GM23338 (cell line): ENCODE measurements at regions not wholly inside any gene's neighbourhood (a gene's known extent, or its start where the extent isn't known, plus 50 kb on each side); places are given as distances from the start of the nearest gene placed in this dataset.

Experiments
- ATAC-seq: fragments of 200-7000 bp; cut with Tn5 transposase; 3 replicates; pipeline ENCODE4 v1.9.1; 2020
- DNase-seq: peaks from one replicate; pipeline ENCODE4 v3.0.0-alpha.2; 2015; ENCODE audit warnings: low spot score
- H2AFZ ChIP-seq: fragments of 200-600 bp; sonication (generic); 2 replicates; pipeline ENCODE4 v1.8.0; 2016; ENCODE audit warnings: antibody characterized with exemption, mild to moderate bottlenecking, moderate library complexity
- H3F3A ChIP-seq: fragments of 200-600 bp; sonication (generic); replicated peaks from 2 replicates; pipeline ENCODE4 v1.8.0; 2017; ENCODE audit warnings: antibody characterized with exemption, mixed run types, low read depth
- H3K27ac ChIP-seq: fragments of 200-600 bp; sonication (generic); 2 replicates; pipeline ENCODE4 v1.6.1; 2016; ENCODE audit warnings: low read depth
- H3K27me3 ChIP-seq: fragments of 200-600 bp; sonication (generic); 2 replicates; pipeline ENCODE4 v1.8.0; 2016; ENCODE audit warnings: mild to moderate bottlenecking, mixed run types, moderate library complexity; ENCODE audit not compliant: insufficient read depth
- H3K36me3 ChIP-seq: fragments of 200-600 bp; sonication (generic); 2 replicates; pipeline ENCODE4 v1.8.0; 2016; ENCODE audit warnings: mild to moderate bottlenecking; ENCODE audit not compliant: insufficient read depth
- H3K4me1 ChIP-seq: fragments of 200-600 bp; sonication (generic); 2 replicates; pipeline ENCODE4 v1.8.0; 2016; ENCODE audit warnings: mild to moderate bottlenecking, moderate library complexity; ENCODE audit not compliant: insufficient read depth
- H3K4me2 ChIP-seq: fragments of 200-600 bp; sonication (generic); 2 replicates; pipeline ENCODE4 v1.7.1; 2017; ENCODE audit warnings: mixed run types
- H3K4me3 ChIP-seq: fragments of 200-600 bp; sonication (generic); 2 replicates; pipeline ENCODE4 v1.6.1; 2016; ENCODE audit warnings: mixed run types
- H3K79me2 ChIP-seq: fragments of 200-600 bp; sonication (generic); replicated peaks from 2 replicates; pipeline ENCODE4 v1.8.0; 2017; ENCODE audit warnings: mild to moderate bottlenecking; ENCODE audit not compliant: insufficient read depth
- H3K9me2 ChIP-seq: fragments of 200-600 bp; sonication (generic); 2 replicates; pipeline ENCODE4 v1.8.0; 2017; ENCODE audit not compliant: insufficient read depth
- H4K20me1 ChIP-seq: fragments of 200-600 bp; sonication (generic); replicated peaks from 2 replicates; pipeline ENCODE4 v1.8.0; 2017; ENCODE audit warnings: mild to moderate bottlenecking; ENCODE audit not compliant: insufficient read depth
- H3K27ac Mint-ChIP-seq: 2 replicates; pipeline ENCODE4 v1.8.0; 2020; ENCODE audit warnings: inconsistent platforms, mild to moderate bottlenecking, moderate library complexity, mixed read lengths
- H3K27me3 Mint-ChIP-seq: 3 replicates; pipeline ENCODE4 v1.8.0; 2022; ENCODE audit warnings: low read depth, mild to moderate bottlenecking, moderate library complexity, mixed read lengths, inconsistent platforms; ENCODE audit not compliant: insufficient read depth, poor library complexity
- H3K36me3 Mint-ChIP-seq: 3 replicates; pipeline ENCODE4 v1.8.0; 2021; ENCODE audit warnings: low read depth, mild to moderate bottlenecking, inconsistent platforms, moderate library complexity, mixed read lengths
- H3K4me1 Mint-ChIP-seq: 3 replicates; pipeline ENCODE4 v1.8.0; 2020; ENCODE audit warnings: mild to moderate bottlenecking, inconsistent platforms, mixed read lengths
- H3K4me3 Mint-ChIP-seq: 3 replicates; pipeline ENCODE4 v1.8.0; 2021; ENCODE audit warnings: moderate library complexity, mild to moderate bottlenecking, inconsistent platforms, mixed read lengths
- H3K9me3 Mint-ChIP-seq: 3 replicates; pipeline ENCODE4 v1.8.0; 2020; ENCODE audit warnings: moderate library complexity, mild to moderate bottlenecking, inconsistent platforms, mixed read lengths
- CREB1 ChIP-seq: fragments of 250-450 bp; sonication (Bioruptor Pico); IDR thresholded peaks from 2 replicates; pipeline ENCODE4 v1.5.0; 2020; ENCODE audit warnings: low read depth, mild to moderate bottlenecking, moderate library complexity
- EZH2 ChIP-seq: fragments of 200-600 bp; sonication (generic); IDR thresholded peaks from one replicate; pipeline ENCODE4 v1.8.0; 2017; ENCODE audit warnings: antibody characterized with exemption, mild to moderate bottlenecking, low read depth; ENCODE audit not compliant: unreplicated experiment
- EZH2phosphoT487 ChIP-seq: fragments of 200-600 bp; sonication (generic); IDR thresholded peaks from one replicate; pipeline ENCODE4 v1.8.1; 2018; ENCODE audit warnings: antibody characterized with exemption; ENCODE audit not compliant: unreplicated experiment
- JUNB ChIP-seq: IDR thresholded peaks from one replicate; pipeline ENCODE4 v1.6.1; 2016; ENCODE audit warnings: antibody characterized with exemption; ENCODE audit not compliant: unreplicated experiment
- POLR2AphosphoS5 ChIP-seq: IDR thresholded peaks from 2 replicates; pipeline ENCODE4 v1.6.1; 2016; ENCODE audit warnings: antibody characterized with exemption, low read depth
- STAT1 ChIP-seq: IDR thresholded peaks from one replicate; pipeline ENCODE4 v1.6.1; 2016; ENCODE audit warnings: antibody characterized with exemption; ENCODE audit not compliant: unreplicated experiment
- ZNF331 ChIP-seq: fragments of 250-450 bp; sonication (Bioruptor Pico); IDR thresholded peaks from 2 replicates; pipeline ENCODE4 v1.5.0; 2020; ENCODE audit warnings: low read depth, mild to moderate bottlenecking, moderate library complexity
- TF ChIP-seq, protein P1 (sequence below), 2 experiments: fragments of 200-600 bp in 1 of 2; sonication (generic) in 1 of 2; conservative IDR thresholded peaks; 2 replicates each; pipeline versions ENCODE4 v1.5.1 to v1.6.1; 2016 to 2017; ENCODE audit warnings: antibody characterized with exemption in 2 of 2, low read depth in 2 of 2, mild to moderate bottlenecking in 2 of 2, moderate library complexity in 1 of 2
- TF ChIP-seq, protein P2 (sequence below): IDR thresholded peaks from one replicate; pipeline ENCODE4 v1.6.1; 2018; ENCODE audit warnings: antibody characterized with exemption; ENCODE audit not compliant: unreplicated experiment
- TF ChIP-seq, protein P3 (sequence below): fragments of 250-450 bp; sonication (Bioruptor Pico); IDR thresholded peaks from 2 replicates; pipeline ENCODE4 v1.5.0; 2020; ENCODE audit warnings: mild to moderate bottlenecking, moderate library complexity
- TF ChIP-seq, protein P4 (sequence below): IDR thresholded peaks from 2 replicates; pipeline ENCODE4 v1.6.1; 2016; ENCODE audit warnings: antibody characterized with exemption

DNA sequence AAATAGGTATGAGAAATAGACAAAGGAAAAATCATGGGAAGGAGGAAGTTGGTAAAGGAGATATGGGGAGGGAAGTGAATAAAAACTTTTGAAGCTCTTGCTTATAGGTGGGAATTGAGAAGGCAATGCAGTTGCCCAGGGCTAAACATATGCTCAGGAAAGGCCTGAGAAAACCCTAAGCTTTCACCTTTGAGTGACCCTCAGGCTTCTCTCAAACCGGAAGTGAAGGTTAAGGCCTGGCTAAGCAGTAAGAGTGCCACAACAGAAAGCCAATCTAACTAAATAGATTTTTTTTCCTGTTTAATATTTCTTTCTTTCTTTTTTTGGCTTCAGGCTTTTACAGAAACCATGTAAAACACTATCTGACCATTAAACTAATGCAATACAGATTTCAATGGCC is 69.5 kb upstream of the GABRA3 start (continued):
- TF ChIP-seq, protein P1, sequence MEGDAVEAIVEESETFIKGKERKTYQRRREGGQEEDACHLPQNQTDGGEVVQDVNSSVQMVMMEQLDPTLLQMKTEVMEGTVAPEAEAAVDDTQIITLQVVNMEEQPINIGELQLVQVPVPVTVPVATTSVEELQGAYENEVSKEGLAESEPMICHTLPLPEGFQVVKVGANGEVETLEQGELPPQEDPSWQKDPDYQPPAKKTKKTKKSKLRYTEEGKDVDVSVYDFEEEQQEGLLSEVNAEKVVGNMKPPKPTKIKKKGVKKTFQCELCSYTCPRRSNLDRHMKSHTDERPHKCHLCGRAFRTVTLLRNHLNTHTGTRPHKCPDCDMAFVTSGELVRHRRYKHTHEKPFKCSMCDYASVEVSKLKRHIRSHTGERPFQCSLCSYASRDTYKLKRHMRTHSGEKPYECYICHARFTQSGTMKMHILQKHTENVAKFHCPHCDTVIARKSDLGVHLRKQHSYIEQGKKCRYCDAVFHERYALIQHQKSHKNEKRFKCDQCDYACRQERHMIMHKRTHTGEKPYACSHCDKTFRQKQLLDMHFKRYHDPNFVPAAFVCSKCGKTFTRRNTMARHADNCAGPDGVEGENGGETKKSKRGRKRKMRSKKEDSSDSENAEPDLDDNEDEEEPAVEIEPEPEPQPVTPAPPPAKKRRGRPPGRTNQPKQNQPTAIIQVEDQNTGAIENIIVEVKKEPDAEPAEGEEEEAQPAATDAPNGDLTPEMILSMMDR (conservative IDR thresholded peaks at IDR 0.05; ENCODE audit: low read depth in 2 of 2) = no peak

DNA sequence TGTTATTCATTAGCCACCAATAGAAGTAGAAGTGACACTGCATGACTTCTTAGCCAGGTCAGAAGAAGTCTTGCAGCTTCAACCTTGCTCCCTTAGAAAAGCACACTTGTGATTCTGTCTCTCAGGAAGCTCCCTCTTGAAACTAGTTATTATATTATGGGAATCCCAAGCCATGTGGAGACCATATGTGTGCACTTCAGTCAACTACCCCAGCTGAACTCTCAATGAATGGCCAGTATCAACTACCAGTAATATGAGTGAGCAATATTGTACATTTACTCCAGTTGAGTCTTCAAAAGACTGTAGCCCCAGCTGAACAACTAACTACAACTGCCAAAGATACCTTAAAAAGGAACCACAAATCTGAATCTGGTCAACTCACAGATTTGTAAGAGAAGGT is 77.1 kb upstream of the GABRA3 start:
- H3K27ac ChIP-seq = no peak overlapping the region
- H2AFZ ChIP-seq = no peak overlapping the region
- no peaks in the 10 kb centered on the region for H4K20me1 ChIP-seq
- no peak for ATAC-seq
- Mint-ChIP-seq H3K36me3 (peaks cover 6% of the 10 kb centered on the region; the same call in 2 of the 3 replicates), H3K4me3 (no peak overlapping the region), H3K27ac (no peak overlapping the region), H3K9me3 (peaks cover 20% of the 10 kb centered on the region), H3K27me3 (no peaks in the 10 kb centered on the region), H3K4me1 (no peaks in the 10 kb centered on the region)
- DNase-seq = no peak
- H3K27me3 ChIP-seq = no peaks in the 10 kb centered on the region
- no peaks in the 10 kb centered on the region for H3K4me1 ChIP-seq
- no peaks in the 10 kb centered on the region for H3K9me2 ChIP-seq
- no peaks in the 10 kb centered on the region for H3F3A ChIP-seq
- H3K4me2 ChIP-seq = no peak overlapping the region
- no peak overlapping the region for H3K4me3 ChIP-seq
- H3K79me2 ChIP-seq = no peaks in the 10 kb centered on the region
- H3K36me3 ChIP-seq = no peaks in the 10 kb centered on the region
- no peak for TF ChIP-seq EZH2
- TF ChIP-seq, protein P2, sequence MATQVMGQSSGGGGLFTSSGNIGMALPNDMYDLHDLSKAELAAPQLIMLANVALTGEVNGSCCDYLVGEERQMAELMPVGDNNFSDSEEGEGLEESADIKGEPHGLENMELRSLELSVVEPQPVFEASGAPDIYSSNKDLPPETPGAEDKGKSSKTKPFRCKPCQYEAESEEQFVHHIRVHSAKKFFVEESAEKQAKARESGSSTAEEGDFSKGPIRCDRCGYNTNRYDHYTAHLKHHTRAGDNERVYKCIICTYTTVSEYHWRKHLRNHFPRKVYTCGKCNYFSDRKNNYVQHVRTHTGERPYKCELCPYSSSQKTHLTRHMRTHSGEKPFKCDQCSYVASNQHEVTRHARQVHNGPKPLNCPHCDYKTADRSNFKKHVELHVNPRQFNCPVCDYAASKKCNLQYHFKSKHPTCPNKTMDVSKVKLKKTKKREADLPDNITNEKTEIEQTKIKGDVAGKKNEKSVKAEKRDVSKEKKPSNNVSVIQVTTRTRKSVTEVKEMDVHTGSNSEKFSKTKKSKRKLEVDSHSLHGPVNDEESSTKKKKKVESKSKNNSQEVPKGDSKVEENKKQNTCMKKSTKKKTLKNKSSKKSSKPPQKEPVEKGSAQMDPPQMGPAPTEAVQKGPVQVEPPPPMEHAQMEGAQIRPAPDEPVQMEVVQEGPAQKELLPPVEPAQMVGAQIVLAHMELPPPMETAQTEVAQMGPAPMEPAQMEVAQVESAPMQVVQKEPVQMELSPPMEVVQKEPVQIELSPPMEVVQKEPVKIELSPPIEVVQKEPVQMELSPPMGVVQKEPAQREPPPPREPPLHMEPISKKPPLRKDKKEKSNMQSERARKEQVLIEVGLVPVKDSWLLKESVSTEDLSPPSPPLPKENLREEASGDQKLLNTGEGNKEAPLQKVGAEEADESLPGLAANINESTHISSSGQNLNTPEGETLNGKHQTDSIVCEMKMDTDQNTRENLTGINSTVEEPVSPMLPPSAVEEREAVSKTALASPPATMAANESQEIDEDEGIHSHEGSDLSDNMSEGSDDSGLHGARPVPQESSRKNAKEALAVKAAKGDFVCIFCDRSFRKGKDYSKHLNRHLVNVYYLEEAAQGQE = no peak
- TF ChIP-seq ZNF331 (CRISPR knock-in tag) = no peak
- no peak for TF ChIP-seq STAT1
- TF ChIP-seq EZH2phosphoT487 = no peak
- no peak for TF ChIP-seq POLR2AphosphoS5
- TF ChIP-seq, protein P1 (conservative IDR thresholded peaks at IDR 0.05; ENCODE audit: low read depth in 2 of 2) = no peak
- TF ChIP-seq, protein P3, sequence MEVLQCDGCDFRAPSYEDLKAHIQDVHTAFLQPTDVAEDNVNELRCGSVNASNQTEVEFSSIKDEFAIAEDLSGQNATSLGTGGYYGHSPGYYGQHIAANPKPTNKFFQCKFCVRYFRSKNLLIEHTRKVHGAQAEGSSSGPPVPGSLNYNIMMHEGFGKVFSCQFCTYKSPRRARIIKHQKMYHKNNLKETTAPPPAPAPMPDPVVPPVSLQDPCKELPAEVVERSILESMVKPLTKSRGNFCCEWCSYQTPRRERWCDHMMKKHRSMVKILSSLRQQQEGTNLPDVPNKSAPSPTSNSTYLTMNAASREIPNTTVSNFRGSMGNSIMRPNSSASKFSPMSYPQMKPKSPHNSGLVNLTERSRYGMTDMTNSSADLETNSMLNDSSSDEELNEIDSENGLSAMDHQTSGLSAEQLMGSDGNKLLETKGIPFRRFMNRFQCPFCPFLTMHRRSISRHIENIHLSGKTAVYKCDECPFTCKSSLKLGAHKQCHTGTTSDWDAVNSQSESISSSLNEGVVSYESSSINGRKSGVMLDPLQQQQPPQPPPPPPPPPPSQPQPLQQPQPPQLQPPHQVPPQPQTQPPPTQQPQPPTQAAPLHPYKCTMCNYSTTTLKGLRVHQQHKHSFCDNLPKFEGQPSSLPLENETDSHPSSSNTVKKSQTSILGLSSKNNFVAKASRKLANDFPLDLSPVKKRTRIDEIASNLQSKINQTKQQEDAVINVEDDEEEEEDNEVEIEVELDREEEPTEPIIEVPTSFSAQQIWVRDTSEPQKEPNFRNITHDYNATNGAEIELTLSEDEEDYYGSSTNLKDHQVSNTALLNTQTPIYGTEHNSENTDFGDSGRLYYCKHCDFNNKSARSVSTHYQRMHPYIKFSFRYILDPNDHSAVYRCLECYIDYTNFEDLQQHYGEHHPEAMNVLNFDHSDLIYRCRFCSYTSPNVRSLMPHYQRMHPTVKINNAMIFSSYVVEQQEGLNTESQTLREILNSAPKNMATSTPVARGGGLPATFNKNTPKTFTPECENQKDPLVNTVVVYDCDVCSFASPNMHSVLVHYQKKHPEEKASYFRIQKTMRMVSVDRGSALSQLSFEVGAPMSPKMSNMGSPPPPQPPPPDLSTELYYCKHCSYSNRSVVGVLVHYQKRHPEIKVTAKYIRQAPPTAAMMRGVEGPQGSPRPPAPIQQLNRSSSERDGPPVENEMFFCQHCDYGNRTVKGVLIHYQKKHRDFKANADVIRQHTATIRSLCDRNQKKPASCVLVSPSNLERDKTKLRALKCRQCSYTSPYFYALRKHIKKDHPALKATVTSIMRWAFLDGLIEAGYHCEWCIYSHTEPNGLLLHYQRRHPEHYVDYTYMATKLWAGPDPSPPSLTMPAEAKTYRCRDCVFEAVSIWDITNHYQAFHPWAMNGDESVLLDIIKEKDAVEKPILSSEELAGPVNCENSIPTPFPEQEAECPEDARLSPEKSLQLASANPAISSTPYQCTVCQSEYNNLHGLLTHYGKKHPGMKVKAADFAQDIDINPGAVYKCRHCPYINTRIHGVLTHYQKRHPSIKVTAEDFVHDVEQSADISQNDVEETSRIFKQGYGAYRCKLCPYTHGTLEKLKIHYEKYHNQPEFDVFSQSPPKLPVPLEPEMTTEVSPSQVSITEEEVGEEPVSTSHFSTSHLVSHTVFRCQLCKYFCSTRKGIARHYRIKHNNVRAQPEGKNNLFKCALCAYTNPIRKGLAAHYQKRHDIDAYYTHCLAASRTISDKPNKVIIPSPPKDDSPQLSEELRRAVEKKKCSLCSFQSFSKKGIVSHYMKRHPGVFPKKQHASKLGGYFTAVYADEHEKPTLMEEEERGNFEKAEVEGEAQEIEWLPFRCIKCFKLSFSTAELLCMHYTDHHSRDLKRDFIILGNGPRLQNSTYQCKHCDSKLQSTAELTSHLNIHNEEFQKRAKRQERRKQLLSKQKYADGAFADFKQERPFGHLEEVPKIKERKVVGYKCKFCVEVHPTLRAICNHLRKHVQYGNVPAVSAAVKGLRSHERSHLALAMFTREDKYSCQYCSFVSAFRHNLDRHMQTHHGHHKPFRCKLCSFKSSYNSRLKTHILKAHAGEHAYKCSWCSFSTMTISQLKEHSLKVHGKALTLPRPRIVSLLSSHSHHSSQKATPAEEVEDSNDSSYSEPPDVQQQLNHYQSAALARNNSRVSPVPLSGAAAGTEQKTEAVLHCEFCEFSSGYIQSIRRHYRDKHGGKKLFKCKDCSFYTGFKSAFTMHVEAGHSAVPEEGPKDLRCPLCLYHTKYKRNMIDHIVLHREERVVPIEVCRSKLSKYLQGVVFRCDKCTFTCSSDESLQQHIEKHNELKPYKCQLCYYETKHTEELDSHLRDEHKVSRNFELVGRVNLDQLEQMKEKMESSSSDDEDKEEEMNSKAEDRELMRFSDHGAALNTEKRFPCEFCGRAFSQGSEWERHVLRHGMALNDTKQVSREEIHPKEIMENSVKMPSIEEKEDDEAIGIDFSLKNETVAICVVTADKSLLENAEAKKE (CRISPR knock-in tag) = no peak
- no peak for TF ChIP-seq JUNB
- no peak for TF ChIP-seq CREB1 (CRISPR knock-in tag)
- TF ChIP-seq, protein P4, sequence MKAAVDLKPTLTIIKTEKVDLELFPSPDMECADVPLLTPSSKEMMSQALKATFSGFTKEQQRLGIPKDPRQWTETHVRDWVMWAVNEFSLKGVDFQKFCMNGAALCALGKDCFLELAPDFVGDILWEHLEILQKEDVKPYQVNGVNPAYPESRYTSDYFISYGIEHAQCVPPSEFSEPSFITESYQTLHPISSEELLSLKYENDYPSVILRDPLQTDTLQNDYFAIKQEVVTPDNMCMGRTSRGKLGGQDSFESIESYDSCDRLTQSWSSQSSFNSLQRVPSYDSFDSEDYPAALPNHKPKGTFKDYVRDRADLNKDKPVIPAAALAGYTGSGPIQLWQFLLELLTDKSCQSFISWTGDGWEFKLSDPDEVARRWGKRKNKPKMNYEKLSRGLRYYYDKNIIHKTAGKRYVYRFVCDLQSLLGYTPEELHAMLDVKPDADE = no peak
